NCI-H128 (cell line): ENCODE measurements at regions not wholly inside any gene's neighbourhood (a gene's known extent, or its start where the extent isn't known, plus 50 kb on each side); places are given as distances from the start of the nearest gene placed in this dataset.

Experiments
- DNase-seq: peaks from one replicate; lab custom pipeline; 2025; ENCODE audit not compliant: unreplicated experiment; lab: John Stamatoyannopoulos, UW

DNA sequence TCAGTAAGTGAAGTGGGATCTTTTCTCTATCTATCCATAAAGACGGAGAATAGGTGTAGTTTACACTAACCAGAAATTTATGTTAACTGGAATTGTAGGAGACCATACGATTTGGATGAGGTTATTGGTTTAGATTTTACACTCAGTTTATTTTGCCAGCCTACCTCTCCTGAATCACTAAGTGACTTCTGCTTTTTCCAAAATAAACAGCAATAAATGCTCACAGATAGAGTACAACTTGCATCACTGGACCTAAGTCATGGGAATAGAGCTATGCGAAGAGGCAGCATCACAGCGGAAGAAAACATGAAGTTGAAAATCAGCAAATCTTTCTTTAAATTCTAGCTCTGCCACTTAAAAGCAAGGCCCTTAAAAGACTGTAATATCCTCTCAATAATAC is 781.0 kb downstream of the LIG4 start:
- no peak for DNase-seq

DNA sequence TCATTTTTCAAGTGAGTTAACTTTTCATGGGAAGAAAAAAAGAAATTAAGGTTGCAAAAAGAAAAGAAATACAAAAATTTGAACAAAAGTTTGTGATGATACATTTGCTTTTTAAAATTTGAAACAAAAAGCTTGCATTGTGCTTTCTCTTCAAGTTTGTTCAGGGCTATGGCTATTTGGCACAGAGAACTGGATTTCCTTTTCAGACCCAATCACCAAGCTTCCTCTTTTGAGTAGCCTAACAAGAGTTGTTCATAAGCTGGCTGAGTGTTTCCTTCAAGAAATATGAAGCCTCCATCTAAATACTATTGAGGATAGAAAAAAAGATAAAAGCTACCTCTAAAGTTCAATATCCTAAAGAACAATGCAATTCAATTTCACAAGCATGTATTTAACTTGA is 787.8 kb downstream of the LIG4 start:
- DNase-seq, result no peak

DNA sequence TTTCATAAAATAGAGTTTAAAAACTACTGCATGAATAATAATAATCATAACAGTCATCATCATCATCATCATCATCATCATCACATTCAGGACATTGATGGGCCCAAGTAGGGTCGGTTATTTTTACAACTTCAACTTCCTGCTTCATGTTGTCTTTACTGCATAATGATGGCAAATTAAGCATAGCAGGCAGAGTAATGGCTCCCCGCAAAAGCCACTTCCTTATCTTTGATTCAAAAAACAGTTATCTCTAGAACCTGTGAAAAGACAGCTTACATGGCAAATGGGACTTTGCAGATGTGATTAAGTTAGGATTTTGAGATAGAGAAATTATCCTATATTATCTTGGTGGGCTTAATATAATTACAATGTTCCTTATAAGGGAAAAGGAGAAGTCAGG is 792.9 kb downstream of the LIG4 start:
- DNase-seq, result no peak

DNA sequence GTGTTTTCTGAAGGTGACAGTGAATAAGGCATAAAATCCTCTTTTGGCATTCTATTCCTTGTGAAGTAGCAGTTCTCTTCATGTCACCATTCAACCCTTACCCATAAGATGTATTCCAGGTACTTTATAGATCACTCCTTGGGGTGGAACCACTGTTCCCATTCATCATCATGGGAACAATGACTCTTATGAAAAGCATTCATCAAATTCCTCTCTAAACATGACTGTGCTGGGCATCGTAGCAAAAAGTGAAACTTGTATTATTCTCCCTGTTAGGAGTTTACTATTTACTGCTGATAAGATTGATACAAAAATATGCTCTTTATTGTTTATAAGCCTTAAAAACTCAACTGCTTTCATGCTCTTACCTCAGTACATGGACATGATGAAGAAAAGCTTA is 793.4 kb downstream of the LIG4 start:
- no peak for DNase-seq

DNA sequence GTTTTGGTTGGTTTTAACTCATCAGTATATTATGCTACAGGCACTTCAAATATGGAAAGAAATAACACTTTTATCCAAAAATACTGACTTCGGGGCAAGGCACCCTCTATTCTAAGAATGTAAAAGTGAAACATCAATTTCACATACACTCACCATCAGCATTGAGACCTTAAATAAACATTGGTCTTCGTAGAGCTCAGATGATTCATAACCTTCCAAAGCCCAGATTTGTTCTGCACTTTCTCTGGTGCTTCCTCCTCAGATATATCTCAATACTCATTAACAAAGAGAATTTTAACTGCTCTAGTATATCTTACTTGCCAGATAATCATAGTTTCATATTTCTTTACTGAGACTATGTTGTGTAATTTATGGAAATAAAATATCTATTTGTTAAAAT is 794.3 kb downstream of the LIG4 start:
- DNase-seq, result no peak

DNA sequence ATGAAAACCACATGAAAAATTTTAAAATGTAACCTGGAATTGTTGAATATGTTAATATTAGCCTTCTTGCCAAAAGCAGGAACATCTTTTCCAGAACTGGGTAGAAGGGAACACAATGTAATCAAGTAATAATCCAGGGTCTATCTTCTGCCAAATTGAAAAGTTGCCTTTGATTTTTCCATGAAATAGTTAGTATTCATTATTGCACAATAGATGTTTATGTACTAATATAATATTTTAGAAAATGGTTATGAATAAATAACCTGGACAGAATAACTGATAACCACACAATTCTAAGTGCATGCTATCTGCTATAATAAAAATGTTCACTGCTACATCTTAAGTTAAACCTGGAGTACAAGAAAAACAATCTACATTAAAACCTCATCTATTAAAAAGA is 802.3 kb downstream of the LIG4 start:
- DNase-seq, result no peak

DNA sequence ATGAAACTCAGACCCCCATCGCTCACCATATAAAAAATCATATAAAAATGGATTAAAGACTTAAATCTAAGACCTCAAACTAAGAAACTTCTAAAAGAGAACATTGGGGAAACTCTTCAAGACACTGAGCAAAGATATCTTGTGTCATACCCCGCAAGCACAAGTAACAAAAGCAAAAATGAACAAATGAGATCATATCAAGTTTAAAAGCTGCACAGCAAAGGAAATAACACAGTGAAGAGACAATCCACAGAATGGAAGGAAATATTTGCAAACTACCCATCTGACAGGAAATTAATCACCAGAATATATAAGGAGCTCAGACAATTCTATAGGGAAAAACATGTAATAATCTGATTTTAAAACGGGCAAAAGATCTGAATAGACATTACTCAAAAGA is 808.3 kb downstream of the LIG4 start:
- DNase-seq, result no peak

DNA sequence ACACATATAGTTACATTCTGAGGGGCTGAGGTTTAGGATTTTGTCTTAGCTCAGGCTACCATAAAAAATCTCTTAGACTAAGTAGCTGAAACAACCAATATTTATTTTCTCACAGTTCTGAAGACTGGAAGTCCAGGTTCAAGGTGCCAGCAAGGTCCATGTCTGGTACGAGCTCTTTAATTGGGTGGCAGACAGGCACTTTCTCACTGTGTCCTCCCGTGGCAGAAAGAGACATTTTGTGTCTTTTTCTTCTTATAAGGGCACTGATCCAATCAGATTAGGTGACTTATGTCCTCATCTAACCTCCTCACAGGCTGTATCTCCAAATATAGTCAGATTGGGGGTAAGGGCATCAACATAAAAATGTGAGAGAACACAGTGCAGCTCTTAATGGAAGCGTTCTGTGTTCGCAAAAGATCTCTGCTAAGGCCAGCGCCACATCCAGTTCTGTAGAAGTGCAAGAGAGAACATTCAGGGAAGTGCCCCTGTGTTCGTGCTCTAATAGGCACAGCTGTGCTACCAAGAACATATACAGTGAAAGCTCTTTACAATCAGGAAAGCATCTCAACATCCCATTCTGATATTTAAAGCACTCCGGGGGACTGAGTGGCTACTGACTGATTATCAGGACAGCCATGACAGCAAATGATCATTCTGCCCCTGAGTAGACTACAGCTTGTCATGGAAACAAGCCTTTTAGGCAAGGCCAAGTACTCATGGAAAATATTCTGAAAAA is 819.2 kb downstream of the LIG4 start:
- no peak for DNase-seq

DNA sequence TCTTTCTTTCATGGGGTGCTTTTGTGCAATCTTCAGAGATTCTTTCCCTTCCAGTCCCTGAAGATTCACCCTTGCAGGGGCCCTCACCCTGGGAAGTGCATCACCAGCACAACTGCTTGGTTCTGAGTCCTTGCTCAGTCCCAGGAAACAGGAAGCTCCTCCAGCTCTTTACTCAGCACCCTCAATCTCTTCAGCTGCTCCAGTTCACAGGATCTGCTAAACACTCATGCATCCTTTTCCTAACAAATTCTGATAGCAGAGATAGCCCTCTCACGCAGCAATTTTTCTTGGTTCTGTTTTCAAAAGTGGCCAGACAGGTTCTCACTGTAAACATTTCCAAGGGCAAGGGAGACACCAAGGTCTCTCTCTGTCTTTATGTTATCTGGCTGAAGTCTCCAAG is 823.1 kb downstream of the LIG4 start:
- no peak for DNase-seq

DNA sequence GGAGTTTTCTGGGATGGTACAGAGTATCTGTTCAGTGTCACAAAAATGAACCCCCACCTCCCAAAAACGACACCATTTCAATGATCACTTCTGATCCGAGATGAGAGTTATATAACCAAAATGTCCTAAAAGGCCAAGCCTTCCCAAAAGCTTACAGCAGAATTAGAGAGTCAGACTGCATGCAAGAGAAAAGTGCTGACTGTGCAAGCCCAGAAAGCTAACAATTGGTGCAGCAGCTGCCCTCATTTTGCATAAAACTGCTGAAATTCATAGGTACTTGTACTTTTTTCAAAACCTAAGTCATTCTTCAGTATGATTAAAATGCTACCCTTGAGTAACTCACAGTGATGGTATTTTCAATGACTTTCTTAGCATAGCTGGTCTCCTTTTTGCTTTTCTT is 819.6 kb upstream of the ARGLU1 start:
- no peak for DNase-seq

DNA sequence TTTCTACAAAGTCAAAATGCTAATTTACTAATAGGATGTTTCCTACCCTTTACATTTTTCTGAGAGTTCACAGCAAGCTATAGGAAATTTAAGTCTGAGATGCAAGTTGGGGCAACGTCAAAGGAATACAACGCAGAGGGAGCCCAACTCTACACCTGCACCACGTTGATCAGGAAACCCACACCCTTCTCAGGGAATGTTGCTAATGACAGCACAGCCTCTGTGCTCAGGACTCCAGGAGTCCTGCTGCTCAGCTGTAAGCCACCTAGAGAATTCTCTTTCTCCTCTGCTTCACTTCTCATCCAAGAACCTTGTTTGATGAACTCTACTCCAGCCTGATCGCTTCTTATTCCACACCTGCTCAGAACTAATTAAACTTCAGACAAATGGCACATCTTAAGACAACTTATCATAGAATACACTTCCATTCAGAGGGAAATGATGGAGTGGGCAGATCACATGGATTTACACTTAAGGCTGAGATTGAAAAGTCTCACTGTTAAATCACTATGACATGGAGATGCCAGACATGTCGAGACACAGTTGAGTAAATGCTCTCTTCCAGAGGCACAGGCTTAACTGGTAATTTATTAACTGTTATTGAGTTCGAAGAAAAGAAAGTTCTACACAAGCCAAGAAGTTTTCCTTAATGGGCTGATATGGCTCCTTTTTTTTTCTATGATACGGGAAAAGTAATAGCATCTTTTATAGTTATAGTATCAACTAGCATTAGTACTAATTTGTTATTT is 811.6 kb upstream of the ARGLU1 start:
- DNase-seq, result no peak

DNA sequence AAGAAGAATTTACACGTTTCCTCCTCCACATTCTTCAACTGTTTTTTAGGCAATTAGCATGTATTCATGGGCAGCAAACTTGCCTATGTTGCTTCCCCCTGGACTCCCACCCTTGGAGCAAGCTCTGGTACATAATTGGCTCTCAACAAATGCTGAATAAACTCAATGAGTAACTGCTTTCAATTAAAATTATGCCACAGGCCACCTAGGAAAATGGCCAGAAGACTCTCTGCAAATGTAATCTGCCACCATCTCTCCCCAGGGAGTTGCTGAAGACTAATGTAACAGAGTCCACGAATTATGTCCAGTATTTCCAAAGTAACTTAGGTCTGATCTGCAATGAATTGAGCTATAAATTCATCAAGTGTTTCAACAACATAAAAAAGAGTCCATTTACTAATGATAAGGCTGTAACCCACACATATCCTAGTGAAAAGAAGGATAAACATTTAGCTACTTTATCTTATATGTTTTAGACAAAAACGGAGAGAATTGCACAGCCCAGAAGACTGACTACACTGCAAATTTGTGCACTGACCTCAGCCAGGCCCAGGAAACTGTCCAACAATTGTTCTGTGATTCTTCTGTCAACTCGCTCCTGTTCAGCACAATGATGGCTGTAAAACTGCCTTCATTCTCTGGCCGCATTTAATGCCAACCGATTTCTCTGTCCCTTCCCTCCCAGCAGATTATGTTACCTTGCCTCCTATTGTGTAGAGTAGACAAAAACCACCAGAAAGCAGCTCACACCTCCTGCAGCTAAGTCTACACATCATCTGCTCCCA is 808.6 kb upstream of the ARGLU1 start:
- DNase-seq, result no peak

DNA sequence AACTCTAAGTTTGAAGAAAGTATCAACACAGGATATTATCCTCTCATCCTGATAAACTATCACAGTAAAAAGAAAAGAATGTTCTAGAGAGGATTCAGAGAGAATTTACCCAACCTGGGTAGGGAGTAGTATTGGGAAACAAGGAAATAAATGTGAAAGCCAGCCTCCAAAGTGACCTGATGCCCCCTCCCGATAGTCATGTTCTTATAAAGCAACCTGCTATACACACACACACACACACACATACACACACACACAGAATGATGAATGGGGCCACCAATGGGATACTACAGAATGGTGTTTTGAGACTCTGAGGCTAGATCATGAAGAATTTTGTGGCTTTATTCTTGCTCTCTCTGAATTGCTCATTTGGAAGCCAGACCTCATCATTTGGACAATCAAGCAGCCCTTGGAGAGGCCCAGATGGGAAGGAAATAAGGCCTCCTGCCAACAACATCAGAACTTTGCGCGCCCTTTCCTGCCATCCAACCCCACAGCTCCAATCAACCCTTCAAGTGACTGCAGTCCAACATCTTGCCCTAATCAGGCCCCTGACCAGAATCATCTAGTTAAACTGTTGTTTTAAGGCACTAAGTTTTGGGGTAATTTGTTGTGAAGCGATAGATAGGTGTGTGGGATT is 807.9 kb upstream of the ARGLU1 start:
- no peak for DNase-seq

DNA sequence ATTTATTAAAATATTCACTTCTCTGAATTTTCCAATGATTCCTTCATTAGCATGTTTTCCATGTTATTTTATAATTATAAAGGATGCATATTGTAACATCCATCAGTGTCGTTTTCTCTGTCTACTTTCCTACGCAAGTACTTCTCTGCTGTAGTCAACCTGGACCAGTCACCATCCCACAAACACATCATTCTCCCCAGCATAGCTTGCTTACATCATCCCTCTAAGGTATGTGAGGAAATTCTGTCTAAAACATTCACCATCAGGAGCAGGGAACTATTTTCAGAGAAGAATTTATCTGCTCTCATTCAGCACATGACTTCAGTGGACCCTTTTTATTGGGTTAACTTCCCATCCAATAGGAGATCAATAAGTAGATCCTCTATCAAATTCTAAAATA is 806.1 kb upstream of the ARGLU1 start:
- DNase-seq, result no peak

DNA sequence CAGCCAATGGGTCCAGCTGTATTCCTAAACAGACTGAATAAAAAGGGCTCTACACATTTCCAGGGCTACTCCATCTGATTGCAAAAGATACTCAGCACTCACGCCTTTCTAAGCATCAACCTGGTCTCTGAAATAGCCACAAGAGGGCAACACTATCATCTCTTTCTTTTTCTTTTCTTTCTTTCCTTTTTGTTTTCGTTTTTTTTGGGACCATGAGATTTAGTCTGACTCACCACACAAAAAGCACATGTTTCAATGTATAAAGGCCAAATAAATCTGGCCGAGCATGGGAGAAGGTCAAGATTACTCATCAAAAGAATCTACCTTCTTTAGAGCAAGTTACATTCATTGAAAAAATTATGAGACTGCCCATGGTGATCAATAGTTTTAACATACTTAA is 805.6 kb upstream of the ARGLU1 start:
- no peak for DNase-seq

DNA sequence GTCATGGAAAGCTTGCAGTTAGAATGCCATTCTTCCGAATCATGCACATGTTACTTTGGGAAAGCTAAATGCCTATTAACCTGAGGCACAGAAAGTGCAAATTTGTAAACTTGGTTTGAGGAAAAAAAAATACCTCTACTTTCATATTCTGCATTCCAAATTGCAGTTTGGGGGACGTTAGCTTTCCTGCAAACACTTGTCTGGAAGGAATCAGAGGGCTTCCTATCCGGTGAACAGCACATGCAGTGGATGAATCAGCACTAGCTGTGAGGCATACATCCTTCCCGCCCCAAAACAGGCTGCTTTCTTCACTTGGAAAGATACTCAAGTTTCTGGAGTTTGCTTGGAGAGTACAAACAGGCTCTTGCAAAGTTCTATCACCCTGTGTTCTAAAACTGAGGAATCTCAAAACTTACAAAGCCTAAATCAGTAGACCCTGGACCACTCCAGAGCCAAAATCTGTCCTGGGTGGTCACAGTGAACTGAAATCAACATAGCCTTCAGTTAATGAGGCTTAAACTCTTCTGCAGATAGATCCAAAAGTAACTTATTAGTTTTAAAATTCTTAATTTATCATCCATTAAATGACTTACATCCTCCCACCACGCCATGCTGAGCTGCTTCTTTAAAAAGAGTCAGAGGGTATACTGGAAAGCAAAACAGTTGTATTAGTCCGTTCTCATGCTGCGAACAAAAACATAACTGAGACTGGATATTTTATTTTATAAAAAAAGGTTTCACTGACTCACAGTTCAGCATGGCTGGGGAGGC is 802.3 kb upstream of the ARGLU1 start:
- no peak for DNase-seq

DNA sequence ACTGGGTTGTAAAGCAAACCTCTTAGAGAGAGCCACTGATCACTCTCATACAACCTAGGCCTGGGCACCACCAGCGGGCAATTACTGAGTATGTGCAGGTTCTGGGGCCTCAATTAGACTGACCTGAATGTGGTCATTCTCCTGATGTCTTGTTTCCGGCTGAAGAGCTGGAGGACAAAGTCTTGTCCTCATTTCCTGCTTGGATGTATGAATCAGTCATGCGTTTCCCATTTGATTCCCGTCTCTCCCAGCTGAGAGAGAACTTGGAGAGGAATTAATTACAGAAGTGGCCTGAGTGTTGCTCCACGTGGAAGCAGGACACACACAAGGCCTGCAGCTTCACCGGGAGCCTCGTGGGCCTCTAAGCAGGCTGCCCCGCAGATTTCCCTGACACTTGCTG is 799.3 kb upstream of the ARGLU1 start:
- DNase-seq, result no peak

DNA sequence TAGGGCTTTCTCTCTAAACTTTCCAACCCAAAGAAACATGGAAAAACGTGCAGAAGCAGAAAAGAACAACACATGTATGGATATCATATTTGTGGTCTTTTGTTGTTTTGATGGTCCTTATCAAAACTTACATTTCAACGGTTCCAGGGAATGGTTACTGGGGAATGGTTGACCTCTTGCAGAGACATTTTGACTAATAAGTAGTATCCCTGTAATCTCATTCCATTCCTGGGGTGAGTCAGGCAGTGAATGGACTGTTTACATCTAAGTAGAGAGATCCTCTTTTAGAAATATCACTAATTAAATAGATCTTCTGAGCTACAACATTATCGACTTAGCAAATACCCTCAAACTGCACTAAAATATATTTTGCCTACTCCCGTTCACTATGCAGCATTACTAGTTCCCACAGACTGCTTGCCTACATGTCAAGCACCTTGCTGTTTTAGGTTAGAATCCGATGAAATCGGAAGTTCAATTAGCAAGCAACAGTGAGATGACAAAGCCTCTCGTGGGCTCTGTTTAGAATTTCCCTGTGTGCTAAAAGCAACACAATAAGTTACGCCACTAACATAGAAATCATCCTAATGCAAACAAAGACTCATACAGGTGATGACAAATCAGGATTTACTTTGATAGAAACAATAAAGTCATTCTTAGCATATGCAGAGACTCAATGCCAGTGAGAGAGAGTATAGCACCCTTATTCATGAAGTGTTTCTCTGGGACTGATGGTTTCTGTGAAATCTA is 797.7 kb upstream of the ARGLU1 start:
- no peak for DNase-seq

DNA sequence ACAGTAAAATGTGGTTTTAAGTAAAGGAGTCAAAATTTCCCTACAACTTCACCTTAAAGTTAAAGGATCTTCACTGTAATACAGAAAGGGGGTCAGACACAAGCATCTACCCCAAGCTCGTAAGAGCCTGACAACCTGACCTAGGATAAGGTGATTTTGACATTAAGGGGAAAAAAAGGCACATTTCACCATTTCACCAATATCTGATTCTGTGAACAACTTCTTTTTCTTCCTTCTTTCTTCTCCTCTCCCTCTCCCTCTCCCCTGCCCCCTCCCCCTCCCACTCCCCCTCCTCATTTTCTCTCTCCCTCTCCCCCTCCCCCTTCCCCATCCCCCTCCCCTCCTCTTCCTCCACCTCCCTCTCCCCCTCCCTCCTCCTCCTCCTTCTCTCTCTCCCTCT is 796.7 kb upstream of the ARGLU1 start:
- no peak for DNase-seq

DNA sequence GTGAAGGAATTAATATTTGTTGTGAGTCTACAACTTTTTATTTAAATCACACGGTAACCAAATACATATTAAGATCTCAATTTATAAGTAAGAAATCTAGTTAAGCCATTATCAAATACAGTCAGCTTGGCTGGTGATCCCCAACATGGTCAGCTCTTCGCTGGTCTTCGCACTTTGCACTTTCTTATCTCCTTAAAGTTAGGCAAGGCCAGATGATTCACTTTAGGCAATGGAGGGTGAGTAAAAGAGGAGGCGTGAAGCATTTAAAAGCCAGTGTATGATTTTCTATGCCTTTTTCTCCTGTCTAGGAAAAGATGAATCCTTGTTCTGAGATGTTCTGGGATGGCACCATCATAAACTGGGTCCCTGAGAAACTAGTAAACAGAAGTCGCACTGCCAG is 793.7 kb upstream of the ARGLU1 start:
- DNase-seq, result no peak
